ENCODE measurements at regions not wholly inside any gene's neighbourhood (a gene's known extent, or its start where the extent isn't known, plus 50 kb on each side); places are given as distances from the start of the nearest gene placed in this dataset.

GRCh38 chr16:89038811-89039735 is 54.6 kb upstream of the ACSF3 start:
- H3K4me3 ChIP-seq (ENCODE audit: low read length), result no peak overlapping the region
- no peaks in the 10 kb centered on the region for H3K4me1 ChIP-seq (ENCODE audit: control insufficient read depth, insufficient read depth, low read length)
- H3K4me2 ChIP-seq (ENCODE audit: low read length), result no peak overlapping the region
- no peaks in the 10 kb centered on the region for H3K36me3 ChIP-seq (ENCODE audit: insufficient read depth, low read length)
- no peaks in the 10 kb centered on the region for H3K9me3 ChIP-seq (replicated peaks; ENCODE audit: low read length)
- H3K27me3 ChIP-seq (ENCODE audit: control insufficient read depth, insufficient read depth, low read length), result peaks cover 54% of the 10 kb centered on the region
- no peak overlapping the region for H3K9ac ChIP-seq (ENCODE audit: low read depth, low read length)

DNA sequence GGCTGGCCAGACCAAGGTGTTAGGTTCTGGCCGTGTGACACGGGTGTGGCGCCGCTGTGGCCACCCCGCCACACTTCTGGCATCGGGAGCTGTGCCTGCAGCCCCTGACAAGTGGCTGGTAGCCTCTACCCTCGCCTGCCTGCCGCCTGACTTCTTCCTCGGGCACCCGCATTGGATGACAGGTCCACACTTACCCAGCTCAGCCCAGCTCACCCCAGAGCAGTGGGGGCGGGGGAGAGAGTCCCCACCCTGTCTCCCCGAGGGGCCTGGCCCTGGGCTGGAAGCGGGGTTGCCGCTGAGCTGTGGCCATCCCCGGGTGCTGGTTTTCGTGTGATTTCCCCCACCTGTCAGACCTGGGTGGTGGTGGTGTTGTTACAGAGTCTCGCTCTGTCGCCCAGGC is 53.9 kb upstream of the ACSF3 start:
- no peak overlapping the region for H3K4me2 ChIP-seq (ENCODE audit: low read length)
- no peaks in the 10 kb centered on the region for H3K9me3 ChIP-seq (replicated peaks; ENCODE audit: low read length)
- H3K36me3 ChIP-seq (ENCODE audit: insufficient read depth, low read length), result no peaks in the 10 kb centered on the region
- no peak overlapping the region for H3K4me3 ChIP-seq (ENCODE audit: low read length)
- peaks cover 53% of the 10 kb centered on the region for H3K27me3 ChIP-seq (ENCODE audit: control insufficient read depth, insufficient read depth, low read length)
- no peaks in the 10 kb centered on the region for H3K4me1 ChIP-seq (ENCODE audit: control insufficient read depth, insufficient read depth, low read length)
- no peak overlapping the region for H3K9ac ChIP-seq (ENCODE audit: low read depth, low read length)

DNA sequence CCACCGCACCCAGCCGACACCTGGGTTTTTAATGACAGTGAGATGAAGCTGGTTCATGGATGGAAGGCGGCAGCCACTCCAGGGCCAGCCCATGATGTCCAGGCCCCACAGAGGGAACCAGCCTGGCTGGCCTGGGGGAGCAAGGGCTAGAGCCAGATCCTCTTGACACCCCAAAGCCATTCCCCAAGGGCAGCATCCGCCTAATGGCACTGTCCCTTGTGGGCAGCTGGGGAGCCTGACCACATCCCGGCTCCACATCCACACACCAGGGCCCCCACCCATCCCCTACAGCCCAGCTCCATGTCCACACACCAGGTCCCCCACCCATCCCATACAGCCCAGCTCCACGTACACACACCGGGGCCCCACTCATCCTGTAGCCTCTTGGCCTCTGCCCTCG is 53.3 kb upstream of the ACSF3 start:
- Histone ChIP-seq H3K36me3 (ENCODE audit: insufficient read depth, low read length) (no peaks in the 10 kb centered on the region), H3K27me3 (ENCODE audit: control insufficient read depth, insufficient read depth, low read length) (peaks cover 54% of the 10 kb centered on the region), H3K9ac (ENCODE audit: low read depth, low read length) (no peak overlapping the region)

DNA sequence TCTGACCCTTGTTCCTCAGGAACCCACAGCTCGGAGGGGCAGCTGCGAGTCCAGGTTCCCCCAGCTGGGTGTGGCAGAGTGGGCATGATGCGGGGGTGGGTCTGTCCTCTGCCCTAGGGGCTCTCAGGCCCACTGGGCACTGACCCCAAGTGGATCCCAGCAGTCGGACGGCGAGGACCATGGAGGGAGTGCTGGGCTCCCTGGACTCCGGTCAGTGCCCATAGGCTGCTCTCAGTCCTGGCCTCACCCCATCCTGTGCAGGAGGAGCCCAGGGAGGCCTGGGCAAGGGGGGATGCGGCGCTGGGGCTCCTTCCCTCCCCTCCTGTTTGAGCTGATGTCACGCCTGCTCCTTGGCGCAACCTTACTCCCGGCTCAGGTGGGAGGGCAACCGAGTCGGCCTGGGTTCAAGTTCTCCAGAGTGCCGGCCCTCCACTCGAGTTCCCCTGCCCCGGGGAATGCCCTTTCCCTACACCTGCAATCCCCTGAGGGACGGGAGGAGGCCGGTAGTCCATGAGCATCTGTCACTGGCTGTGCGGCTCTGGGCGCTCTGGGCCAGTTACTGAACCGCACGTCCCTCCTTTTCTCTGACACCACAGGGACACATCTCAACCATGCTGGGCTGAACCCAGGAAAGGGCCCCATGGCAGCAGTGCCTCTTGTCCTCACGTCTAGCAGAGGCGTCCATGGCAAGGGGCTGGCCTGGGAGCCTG is 52.6 kb upstream of the ACSF3 start:
- H3K36me3 ChIP-seq (ENCODE audit: insufficient read depth, low read length), result no peaks in the 10 kb centered on the region
- H3K4me3 ChIP-seq (ENCODE audit: low read length), result no peak overlapping the region
- H3K9me3 ChIP-seq (replicated peaks; ENCODE audit: low read length), result no peaks in the 10 kb centered on the region
- peaks cover 55% of the 10 kb centered on the region for H3K27me3 ChIP-seq (ENCODE audit: control insufficient read depth, insufficient read depth, low read length)
- no peak overlapping the region for H3K4me2 ChIP-seq (ENCODE audit: low read length)
- H3K4me1 ChIP-seq (ENCODE audit: control insufficient read depth, insufficient read depth, low read length), result no peaks in the 10 kb centered on the region
- no peak overlapping the region for H3K9ac ChIP-seq (ENCODE audit: low read depth, low read length)

More for the DNA sequence above, 53.3 kb upstream of the ACSF3 start:
- H3K4me2 ChIP-seq (ENCODE audit: low read length), result no peak overlapping the region
- no peaks in the 10 kb centered on the region for H3K9me3 ChIP-seq (replicated peaks; ENCODE audit: low read length)
- H3K4me1 ChIP-seq (ENCODE audit: control insufficient read depth, insufficient read depth, low read length), result no peaks in the 10 kb centered on the region
- H3K4me3 ChIP-seq (ENCODE audit: low read length), result no peak overlapping the region

- Histone ChIP-seq H3K9ac (ENCODE audit: low read depth, low read length) (no peak overlapping the region), H3K27me3 (ENCODE audit: control insufficient read depth, insufficient read depth, low read length) (peaks cover 60% of the 10 kb centered on the region), H3K4me3 (ENCODE audit: low read length) (no peak overlapping the region), H3K4me1 (ENCODE audit: control insufficient read depth, insufficient read depth, low read length) (no peaks in the 10 kb centered on the region), H3K9me3 (replicated peaks; ENCODE audit: low read length) (no peaks in the 10 kb centered on the region), H3K36me3 (ENCODE audit: insufficient read depth, low read length) (no peaks in the 10 kb centered on the region), H3K4me2 (ENCODE audit: low read length) (no peak overlapping the region)
Observed at GRCh38 chr16:89041571-89042481, 51.8 kb upstream of the ACSF3 start.

DNA sequence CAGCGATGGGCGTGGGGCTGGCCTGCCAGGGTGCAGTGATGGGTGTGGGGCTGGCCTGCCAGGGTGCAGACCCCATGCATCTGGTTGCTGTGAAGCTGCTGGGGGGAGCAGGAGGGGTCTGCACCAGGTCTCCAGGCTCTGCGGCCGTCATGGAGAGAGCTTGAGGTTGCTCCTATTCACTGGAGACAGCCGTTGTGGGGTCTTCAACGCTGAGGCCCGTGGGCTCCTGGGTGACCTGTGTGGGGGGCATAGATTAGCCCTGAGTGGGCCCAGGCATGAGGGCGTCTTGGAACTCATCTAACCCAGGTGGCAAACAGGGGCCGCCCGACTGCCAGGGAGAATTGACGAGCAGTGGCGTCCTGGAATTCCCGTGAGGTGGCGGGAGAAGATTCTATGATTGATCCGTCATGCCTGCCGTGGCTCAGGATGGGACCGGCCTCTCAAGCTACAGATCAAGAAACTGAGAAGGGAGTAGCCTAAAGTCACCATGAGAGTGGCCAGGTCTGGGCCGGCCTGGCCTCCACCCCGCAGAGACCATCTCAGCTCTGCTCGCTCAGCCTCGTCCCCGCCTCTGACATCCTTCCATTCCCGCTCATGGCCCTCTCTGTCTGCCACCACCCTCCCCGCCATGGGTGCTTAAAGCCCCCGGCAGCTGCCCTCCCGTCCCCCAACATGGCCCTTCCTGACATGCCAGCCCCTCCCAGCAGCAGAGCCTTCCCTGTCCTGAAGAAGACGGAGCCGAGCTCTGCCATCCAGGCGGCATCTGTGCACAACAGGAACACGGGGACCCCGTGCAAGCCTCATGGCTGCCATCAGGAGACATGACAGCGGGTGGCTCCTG is 50.7 kb upstream of the ACSF3 start:
- Histone ChIP-seq H3K9ac (ENCODE audit: low read depth, low read length) (no peak overlapping the region), H3K4me1 (ENCODE audit: control insufficient read depth, insufficient read depth, low read length) (no peaks in the 10 kb centered on the region), H3K4me3 (ENCODE audit: low read length) (no peak overlapping the region), H3K27me3 (ENCODE audit: control insufficient read depth, insufficient read depth, low read length) (peaks cover 63% of the 10 kb centered on the region), H3K9me3 (replicated peaks; ENCODE audit: low read length) (no peaks in the 10 kb centered on the region), H3K4me2 (ENCODE audit: low read length) (no peak overlapping the region), H3K36me3 (ENCODE audit: insufficient read depth, low read length) (no peaks in the 10 kb centered on the region)

DNA sequence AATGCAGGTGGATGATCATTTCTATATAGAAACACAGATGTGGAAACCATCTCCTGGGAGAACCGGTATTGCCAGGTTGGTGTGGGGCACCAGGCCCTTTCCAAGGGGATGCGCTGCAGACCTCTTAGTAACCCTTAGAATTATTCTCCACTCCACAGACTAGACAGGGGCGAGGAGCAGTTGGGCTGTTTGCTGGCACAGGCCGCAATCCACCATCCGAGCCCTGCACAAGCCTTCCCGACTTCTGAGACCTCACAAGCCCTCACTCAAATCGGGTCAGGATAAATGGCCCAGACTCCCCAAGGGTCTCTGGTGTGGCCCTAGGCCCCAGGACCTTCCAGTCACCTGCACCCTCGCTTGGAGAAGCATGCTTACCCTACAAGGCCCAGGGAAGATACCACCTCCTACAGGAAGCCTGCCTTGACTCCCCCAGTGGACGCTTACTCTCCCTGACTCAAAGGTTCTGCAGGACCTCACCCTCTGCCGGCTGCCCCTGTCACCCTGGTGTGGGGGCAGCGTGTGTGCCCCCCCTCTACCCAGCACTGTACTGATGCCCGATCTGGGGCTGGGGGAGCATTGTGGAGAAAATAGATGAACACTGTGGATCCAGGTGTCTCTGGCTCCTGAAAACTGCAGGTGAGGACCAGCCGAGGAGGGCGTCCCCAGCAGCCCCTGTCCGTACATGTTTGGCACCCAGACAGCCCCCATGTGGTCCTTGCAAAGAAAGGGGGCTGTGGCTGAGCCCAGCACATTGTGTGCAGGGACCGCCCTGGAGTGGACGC is 49.8 kb upstream of the ACSF3 start:
- no peak overlapping the region for H3K4me2 ChIP-seq (ENCODE audit: low read length)
- no peaks in the 10 kb centered on the region for H3K36me3 ChIP-seq (ENCODE audit: insufficient read depth, low read length)
- H3K4me1 ChIP-seq (ENCODE audit: control insufficient read depth, insufficient read depth, low read length), result no peaks in the 10 kb centered on the region
- no peak overlapping the region for H3K9ac ChIP-seq (ENCODE audit: low read depth, low read length)
- no peak overlapping the region for H3K4me3 ChIP-seq (ENCODE audit: low read length)
- H3K9me3 ChIP-seq (replicated peaks; ENCODE audit: low read length), result no peaks in the 10 kb centered on the region
- peaks cover 64% of the 10 kb centered on the region for H3K27me3 ChIP-seq (ENCODE audit: control insufficient read depth, insufficient read depth, low read length)
